ENCODE measurements at regions not wholly inside any gene's neighbourhood (a gene's known extent, or its start where the extent isn't known, plus 50 kb on each side); places are given as distances from the start of the nearest gene placed in this dataset.

DNA sequence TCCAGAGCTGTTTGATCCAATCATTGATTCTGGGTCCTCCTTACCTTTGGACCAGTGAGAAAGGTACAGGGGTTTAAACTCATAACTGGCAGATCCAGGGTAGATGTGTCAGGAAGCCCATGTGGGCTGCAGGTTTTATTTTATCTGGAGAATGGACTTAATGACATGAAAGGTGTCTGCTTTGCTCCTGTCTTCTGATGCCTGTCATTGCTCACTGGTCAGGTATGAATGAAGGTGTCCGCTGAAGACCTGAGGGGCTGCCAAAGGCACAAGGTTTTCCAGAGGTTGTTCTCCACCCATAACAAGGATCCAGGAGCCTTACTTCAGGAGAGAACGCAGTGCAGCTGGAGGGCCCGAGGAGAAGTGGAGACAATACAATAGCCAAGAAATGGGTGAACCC lies 74.2 kb downstream of the CHRNA1 start:
- no peak overlapping the region for H3K4me3 ChIP-seq (ENCODE audit: low read depth, low read length)
- TF ChIP-seq, protein P1, sequence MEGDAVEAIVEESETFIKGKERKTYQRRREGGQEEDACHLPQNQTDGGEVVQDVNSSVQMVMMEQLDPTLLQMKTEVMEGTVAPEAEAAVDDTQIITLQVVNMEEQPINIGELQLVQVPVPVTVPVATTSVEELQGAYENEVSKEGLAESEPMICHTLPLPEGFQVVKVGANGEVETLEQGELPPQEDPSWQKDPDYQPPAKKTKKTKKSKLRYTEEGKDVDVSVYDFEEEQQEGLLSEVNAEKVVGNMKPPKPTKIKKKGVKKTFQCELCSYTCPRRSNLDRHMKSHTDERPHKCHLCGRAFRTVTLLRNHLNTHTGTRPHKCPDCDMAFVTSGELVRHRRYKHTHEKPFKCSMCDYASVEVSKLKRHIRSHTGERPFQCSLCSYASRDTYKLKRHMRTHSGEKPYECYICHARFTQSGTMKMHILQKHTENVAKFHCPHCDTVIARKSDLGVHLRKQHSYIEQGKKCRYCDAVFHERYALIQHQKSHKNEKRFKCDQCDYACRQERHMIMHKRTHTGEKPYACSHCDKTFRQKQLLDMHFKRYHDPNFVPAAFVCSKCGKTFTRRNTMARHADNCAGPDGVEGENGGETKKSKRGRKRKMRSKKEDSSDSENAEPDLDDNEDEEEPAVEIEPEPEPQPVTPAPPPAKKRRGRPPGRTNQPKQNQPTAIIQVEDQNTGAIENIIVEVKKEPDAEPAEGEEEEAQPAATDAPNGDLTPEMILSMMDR (IDR thresholded peaks at IDR 0.05; ENCODE audit: control insufficient read depth, extremely low read depth, insufficient read depth), result no peak
- DNase-seq (ENCODE audit: low read depth), result no peak

DNA sequence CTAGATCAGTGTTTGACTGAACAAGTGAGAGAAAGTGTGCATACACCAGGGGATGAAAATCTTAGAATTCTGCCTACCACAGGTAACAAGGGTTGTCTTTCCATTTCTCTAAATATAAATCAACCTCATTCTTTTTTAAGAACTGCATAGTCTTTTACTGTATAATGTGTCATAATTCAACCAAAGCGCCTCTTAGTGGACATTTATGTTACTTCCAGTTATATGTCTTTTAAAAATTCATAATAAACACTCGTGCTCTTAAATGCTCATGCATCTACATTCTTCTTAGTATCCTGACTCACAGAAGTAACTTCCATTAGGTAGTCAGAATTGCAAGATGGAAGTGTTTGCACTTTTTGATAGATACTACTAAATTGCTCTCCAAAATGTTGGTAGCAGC lies 76.2 kb downstream of the CHRNA1 start:
- DNase-seq (ENCODE audit: low read depth), result no peak
- no peak overlapping the region for H3K4me3 ChIP-seq (ENCODE audit: low read depth, low read length)
- TF ChIP-seq, protein P1 (IDR thresholded peaks at IDR 0.05; ENCODE audit: control insufficient read depth, extremely low read depth, insufficient read depth), result peak; percentile 28; the same call in 1 of the 2 replicates

DNA sequence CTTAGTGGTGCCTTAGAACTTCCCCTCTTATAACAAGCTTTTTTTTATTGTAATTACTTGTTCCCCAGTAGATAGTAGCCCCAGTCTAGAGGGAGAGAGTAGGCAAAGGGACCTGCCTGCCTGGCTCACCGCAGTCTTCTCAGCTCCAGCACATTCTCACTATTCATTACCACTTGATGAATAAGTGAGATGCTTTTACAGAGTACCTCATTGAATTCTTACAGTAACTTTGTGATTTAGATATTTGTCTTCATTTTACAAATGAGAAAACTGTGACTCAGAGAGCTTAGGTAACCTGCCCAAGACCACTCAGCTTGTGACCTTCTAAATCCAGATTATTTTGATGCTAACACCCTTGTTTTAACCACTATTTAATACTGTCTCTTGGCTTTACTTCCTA lies 77.8 kb downstream of the CHRNA1 start:
- no peak overlapping the region for H3K4me3 ChIP-seq (ENCODE audit: low read depth, low read length)
- no peak for DNase-seq (ENCODE audit: low read depth)
- TF ChIP-seq, protein P1 (IDR thresholded peaks at IDR 0.05; ENCODE audit: control insufficient read depth, extremely low read depth, insufficient read depth), result no peak

DNA sequence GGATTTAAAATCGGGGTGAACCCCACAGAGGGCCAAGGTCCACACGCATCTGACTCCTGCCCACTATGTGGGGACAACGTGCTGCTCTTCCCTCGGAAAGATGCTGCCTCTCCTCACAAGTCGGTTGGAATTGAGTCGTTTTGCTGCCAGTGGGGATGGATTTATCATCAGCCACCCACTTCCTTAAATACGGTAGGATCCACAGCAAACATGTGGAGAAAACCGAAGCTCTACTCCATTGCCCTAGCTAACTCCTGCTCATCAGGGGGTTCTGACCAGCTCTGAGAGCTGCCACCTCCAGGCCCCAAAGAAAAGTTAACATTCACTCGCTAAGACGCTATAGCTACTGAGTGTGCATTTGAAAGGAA lies 80.9 kb downstream of the CHRNA1 start:
- DNase-seq (ENCODE audit: low read depth), result no peak

DNA sequence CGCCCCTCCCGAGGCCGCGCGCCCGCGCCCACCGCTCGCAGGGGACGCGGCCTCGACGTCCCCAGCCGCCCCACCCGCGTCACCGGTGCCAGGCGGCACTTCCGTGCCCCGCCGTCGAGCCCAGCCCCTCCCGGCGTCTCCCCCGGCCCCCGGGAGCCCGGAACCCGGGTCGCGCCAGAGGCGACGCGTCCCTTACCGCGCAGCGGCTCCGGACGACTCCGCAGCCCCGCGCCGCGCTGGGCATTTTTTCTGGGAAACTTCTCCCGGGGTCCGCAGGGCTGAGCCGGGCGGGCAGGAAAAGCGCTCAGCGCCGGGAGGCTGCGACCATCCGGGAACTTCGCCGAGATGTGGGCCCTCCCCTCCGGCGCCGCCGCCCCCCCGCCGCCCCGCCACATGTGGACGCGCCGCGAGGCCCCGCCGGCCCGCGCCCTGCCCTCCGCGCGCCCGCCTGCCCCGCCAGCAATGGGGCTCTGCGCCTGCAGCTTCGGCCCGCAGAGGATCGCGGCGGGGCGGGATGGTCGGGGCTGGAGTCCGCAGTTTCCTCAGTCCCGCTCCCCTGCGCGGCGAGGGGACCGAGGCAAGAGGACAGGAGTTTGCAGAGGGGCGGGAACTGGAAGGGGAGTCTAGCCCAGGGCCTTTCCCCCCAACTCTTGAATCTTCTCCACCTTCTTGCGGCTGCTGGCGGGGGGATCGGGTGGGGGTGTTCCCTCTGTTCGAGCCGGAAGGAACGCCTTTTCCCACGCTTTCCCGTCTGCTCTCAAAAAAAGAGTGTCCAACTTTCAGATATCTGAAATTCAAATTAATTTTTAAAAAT lies 81.5 kb downstream of the CHRNA1 start:
- TF ChIP-seq, protein P1 (IDR thresholded peaks at IDR 0.05; ENCODE audit: control insufficient read depth, extremely low read depth, insufficient read depth), result no peak
- DNase-seq (ENCODE audit: low read depth), result no peak
- no peak overlapping the region for H3K4me3 ChIP-seq (ENCODE audit: low read depth, low read length)

More for the DNA sequence above, 80.9 kb downstream of the CHRNA1 start:
- no peak overlapping the region for H3K4me3 ChIP-seq (ENCODE audit: low read depth, low read length)
- TF ChIP-seq, protein P1 (IDR thresholded peaks at IDR 0.05; ENCODE audit: control insufficient read depth, extremely low read depth, insufficient read depth), result no peak

DNA sequence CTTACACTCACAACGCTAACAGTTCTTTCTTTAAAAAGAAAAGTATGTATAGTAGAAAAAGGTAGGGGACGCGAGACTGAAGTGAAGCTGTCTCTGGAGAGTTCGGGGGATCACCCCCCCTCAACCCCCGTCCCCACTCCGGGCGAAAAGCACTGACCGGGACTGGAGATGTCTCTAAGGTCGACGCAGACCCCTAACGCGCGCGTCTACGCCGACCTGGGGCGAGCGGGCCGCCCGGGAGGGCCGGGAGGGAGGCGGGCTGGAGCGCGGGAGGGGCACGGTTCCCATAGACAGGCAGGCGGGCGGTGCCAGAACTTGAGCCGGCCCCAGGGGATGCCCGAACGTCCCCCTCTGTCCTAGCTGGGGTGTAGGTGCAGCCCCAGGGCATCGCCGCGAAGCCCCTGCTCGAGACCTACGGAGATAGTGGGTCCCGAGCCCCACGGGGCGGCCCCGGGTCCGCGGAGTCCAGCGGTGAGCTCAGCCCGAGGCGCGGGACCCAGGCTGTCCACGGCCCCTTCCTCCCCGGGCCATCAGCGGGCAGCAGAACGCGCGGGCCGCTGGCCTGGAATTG lies 82.2 kb downstream of the CHRNA1 start:
- TF ChIP-seq, protein P1 (IDR thresholded peaks at IDR 0.05; ENCODE audit: control insufficient read depth, extremely low read depth, insufficient read depth), result no peak
- no peak overlapping the region for H3K4me3 ChIP-seq (ENCODE audit: low read depth, low read length)
- DNase-seq (ENCODE audit: low read depth), result no peak
